NCI-H2196 (cell line): ENCODE measurements at regions not wholly inside any gene's neighbourhood (a gene's known extent, or its start where the extent isn't known, plus 50 kb on each side); places are given as distances from the start of the nearest gene placed in this dataset.
"Not testable (repeated sequence)": the region's sequence is repeated elsewhere in the genome, so short reads cannot be mapped to it uniquely, and the experiment has no call there.

Source experiments
- DNase-seq: peaks from one replicate; lab custom pipeline; 2025; ENCODE audit not compliant: unreplicated experiment; lab: John Stamatoyannopoulos, UW

- DNase-seq = no peak
These were observed 74.5 kb upstream of the TIAM2 start for GRCh38 chr6:154920495-154921200.

GRCh38 chr6:154921482-154921881 is 73.6 kb upstream of the TIAM2 start:
- no peak for DNase-seq

GRCh38 chr6:154923199-154923869 is 71.8 kb upstream of the TIAM2 start:
- DNase-seq = no peak

GRCh38 chr6:154925130-154925529 is 70.0 kb upstream of the TIAM2 start:
- DNase-seq = no peak

- no peak for DNase-seq
These were observed 68.7 kb upstream of the TIAM2 start for GRCh38 chr6:154926366-154926765.

GRCh38 chr6:154928325-154928922 is 66.7 kb upstream of the TIAM2 start:
- peak; percentile 63 for DNase-seq

GRCh38 chr6:154930451-154930851 is 64.7 kb upstream of the TIAM2 start:
- no peak for DNase-seq

GRCh38 chr6:154931711-154932424 is 63.2 kb upstream of the TIAM2 start:
- DNase-seq = no peak

- no peak for DNase-seq
These were observed 62.5 kb upstream of the TIAM2 start for GRCh38 chr6:154932515-154933027.

GRCh38 chr6:154933181-154933827 is 61.8 kb upstream of the TIAM2 start:
- DNase-seq = no peak

GRCh38 chr6:154937306-154938220 is 57.6 kb upstream of the TIAM2 start:
- no peak for DNase-seq

GRCh38 chr6:154938221-154938580 is 56.9 kb upstream of the TIAM2 start:
- peak; percentile 22 for DNase-seq

GRCh38 chr6:154938727-154939285 is 56.3 kb upstream of the TIAM2 start:
- DNase-seq = not testable (repeated sequence)

- no peak for DNase-seq
These were observed 52.3 kb upstream of the TIAM2 start for GRCh38 chr6:154942770-154943169.

- DNase-seq = no peak
These were observed 49.7 kb upstream of the TIAM2 start for GRCh38 chr6:154945271-154945890.
